ENCODE measurements at regions not wholly inside any gene's neighbourhood (a gene's known extent, or its start where the extent isn't known, plus 50 kb on each side); places are given as distances from the start of the nearest gene placed in this dataset.
A peak's percentile ranks its signal among the peaks of the same experiment; 100 is the strongest.

- TF ChIP-seq, protein P1, sequence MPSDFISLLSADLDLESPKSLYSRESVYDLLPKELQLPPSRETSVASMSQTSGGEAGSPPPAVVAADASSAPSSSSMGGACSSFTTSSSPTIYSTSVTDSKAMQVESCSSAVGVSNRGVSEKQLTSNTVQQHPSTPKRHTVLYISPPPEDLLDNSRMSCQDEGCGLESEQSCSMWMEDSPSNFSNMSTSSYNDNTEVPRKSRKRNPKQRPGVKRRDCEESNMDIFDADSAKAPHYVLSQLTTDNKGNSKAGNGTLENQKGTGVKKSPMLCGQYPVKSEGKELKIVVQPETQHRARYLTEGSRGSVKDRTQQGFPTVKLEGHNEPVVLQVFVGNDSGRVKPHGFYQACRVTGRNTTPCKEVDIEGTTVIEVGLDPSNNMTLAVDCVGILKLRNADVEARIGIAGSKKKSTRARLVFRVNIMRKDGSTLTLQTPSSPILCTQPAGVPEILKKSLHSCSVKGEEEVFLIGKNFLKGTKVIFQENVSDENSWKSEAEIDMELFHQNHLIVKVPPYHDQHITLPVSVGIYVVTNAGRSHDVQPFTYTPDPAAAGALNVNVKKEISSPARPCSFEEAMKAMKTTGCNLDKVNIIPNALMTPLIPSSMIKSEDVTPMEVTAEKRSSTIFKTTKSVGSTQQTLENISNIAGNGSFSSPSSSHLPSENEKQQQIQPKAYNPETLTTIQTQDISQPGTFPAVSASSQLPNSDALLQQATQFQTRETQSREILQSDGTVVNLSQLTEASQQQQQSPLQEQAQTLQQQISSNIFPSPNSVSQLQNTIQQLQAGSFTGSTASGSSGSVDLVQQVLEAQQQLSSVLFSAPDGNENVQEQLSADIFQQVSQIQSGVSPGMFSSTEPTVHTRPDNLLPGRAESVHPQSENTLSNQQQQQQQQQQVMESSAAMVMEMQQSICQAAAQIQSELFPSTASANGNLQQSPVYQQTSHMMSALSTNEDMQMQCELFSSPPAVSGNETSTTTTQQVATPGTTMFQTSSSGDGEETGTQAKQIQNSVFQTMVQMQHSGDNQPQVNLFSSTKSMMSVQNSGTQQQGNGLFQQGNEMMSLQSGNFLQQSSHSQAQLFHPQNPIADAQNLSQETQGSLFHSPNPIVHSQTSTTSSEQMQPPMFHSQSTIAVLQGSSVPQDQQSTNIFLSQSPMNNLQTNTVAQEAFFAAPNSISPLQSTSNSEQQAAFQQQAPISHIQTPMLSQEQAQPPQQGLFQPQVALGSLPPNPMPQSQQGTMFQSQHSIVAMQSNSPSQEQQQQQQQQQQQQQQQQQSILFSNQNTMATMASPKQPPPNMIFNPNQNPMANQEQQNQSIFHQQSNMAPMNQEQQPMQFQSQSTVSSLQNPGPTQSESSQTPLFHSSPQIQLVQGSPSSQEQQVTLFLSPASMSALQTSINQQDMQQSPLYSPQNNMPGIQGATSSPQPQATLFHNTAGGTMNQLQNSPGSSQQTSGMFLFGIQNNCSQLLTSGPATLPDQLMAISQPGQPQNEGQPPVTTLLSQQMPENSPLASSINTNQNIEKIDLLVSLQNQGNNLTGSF (CRISPR knock-in tag; IDR thresholded peaks at IDR 0.05) = no peak
- TF ChIP-seq, protein P2, sequence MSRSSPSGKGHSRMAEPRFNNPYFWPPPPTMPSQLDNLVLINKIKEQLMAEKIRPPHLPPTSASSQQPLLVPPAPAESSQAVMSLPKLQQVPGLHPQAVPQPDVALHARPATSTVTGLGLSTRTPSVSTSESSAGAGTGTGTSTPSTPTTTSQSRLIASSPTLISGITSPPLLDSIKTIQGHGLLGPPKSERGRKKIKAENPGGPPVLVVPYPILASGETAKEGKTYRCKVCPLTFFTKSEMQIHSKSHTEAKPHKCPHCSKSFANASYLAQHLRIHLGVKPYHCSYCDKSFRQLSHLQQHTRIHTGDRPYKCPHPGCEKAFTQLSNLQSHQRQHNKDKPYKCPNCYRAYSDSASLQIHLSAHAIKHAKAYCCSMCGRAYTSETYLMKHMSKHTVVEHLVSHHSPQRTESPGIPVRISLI (CRISPR knock-in tag; IDR thresholded peaks at IDR 0.05; ENCODE audit: borderline replicate concordance) = no peak
- peak; percentile 87; the same call in 1 of the 2 replicates for TF ChIP-seq WIZ (CRISPR knock-in tag; IDR thresholded peaks at IDR 0.05)
- TF ChIP-seq ELF4 (CRISPR knock-in tag; IDR thresholded peaks at IDR 0.05; ENCODE audit: borderline replicate concordance) = no peak
- TF ChIP-seq ZNF264 (CRISPR knock-in tag; IDR thresholded peaks at IDR 0.05) = peak; percentile 98
- peak; percentile 51; the same call in 1 of the 2 replicates for TF ChIP-seq HMG20B (CRISPR knock-in tag; conservative IDR thresholded peaks at IDR 0.05)
- TF ChIP-seq ZSCAN29 (CRISPR knock-in tag; conservative IDR thresholded peaks at IDR 0.05) = no peak
- no peak for TF ChIP-seq ZNF468 (CRISPR knock-in tag; IDR thresholded peaks at IDR 0.05)
- TF ChIP-seq DDIT3 (CRISPR knock-in tag; IDR thresholded peaks at IDR 0.05) = no peak
- TF ChIP-seq, protein P3, sequence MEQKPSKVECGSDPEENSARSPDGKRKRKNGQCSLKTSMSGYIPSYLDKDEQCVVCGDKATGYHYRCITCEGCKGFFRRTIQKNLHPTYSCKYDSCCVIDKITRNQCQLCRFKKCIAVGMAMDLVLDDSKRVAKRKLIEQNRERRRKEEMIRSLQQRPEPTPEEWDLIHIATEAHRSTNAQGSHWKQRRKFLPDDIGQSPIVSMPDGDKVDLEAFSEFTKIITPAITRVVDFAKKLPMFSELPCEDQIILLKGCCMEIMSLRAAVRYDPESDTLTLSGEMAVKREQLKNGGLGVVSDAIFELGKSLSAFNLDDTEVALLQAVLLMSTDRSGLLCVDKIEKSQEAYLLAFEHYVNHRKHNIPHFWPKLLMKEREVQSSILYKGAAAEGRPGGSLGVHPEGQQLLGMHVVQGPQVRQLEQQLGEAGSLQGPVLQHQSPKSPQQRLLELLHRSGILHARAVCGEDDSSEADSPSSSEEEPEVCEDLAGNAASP (CRISPR knock-in tag; IDR thresholded peaks at IDR 0.05; ENCODE audit: borderline replicate concordance) = peak; percentile 29; the same call in 1 of the 2 replicates
- no peak for TF ChIP-seq GLMP (CRISPR knock-in tag; IDR thresholded peaks at IDR 0.05; ENCODE audit: borderline replicate concordance)
- TF ChIP-seq MAFF (IDR thresholded peaks at IDR 0.05; ENCODE audit: low read depth, low read length) = peak; percentile 86
- TF ChIP-seq, protein P4, sequence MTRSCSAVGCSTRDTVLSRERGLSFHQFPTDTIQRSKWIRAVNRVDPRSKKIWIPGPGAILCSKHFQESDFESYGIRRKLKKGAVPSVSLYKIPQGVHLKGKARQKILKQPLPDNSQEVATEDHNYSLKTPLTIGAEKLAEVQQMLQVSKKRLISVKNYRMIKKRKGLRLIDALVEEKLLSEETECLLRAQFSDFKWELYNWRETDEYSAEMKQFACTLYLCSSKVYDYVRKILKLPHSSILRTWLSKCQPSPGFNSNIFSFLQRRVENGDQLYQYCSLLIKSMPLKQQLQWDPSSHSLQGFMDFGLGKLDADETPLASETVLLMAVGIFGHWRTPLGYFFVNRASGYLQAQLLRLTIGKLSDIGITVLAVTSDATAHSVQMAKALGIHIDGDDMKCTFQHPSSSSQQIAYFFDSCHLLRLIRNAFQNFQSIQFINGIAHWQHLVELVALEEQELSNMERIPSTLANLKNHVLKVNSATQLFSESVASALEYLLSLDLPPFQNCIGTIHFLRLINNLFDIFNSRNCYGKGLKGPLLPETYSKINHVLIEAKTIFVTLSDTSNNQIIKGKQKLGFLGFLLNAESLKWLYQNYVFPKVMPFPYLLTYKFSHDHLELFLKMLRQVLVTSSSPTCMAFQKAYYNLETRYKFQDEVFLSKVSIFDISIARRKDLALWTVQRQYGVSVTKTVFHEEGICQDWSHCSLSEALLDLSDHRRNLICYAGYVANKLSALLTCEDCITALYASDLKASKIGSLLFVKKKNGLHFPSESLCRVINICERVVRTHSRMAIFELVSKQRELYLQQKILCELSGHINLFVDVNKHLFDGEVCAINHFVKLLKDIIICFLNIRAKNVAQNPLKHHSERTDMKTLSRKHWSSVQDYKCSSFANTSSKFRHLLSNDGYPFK (CRISPR knock-in tag; IDR thresholded peaks at IDR 0.05; ENCODE audit: borderline replicate concordance) = no peak
- TF ChIP-seq, protein P5, sequence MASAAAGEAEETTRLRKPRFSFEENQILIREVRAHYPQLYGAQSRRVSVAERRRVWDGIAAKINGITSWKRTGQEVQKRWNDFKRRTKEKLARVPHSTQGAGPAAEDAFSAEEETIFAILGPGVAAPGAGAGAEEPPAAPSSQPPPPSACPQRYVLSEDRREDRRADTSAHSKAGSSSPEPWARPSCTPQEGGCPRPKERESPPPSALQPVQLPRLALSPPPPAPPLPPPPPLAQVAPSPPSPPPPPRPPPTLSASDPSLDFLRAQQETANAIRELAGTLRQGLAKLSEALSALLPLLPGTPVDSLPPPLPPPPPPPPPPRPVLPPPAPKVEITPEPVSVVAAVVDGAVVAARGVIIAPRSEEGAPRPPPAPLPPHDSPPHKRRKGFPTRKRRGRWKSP (CRISPR knock-in tag; IDR thresholded peaks at IDR 0.05) = no peak; the same call in 1 of the 2 replicates
- no peak for TF ChIP-seq DMAP1 (CRISPR knock-in tag; IDR thresholded peaks at IDR 0.05)
Measured at GRCh38 chr2:114160263-114160981, 270.5 kb downstream of the ACTR3 start (continued).
